BJ (cell line): ENCODE measurements at regions not wholly inside any gene's neighbourhood (a gene's known extent, or its start where the extent isn't known, plus 50 kb on each side); places are given as distances from the start of the nearest gene placed in this dataset.

ENCODE experiments used
- CTCF ChIA-PET: fragments of 350-600 bp; formaldehyde crosslinking; extraction: SDS; loops from one replicate; lab custom pipeline; 2021; ENCODE audit warnings: antibody characterized with exemption, inconsistent platforms; lab: Yijun Ruan, JAX
- POLR2A ChIA-PET: fragments of 300-600 bp; sonication (Branson Sonifier 250); formaldehyde crosslinking; extraction: SDS; loops from one replicate; lab custom pipeline; 2021; ENCODE audit warnings: antibody characterized with exemption; lab: Charles Lee
- DNase-seq: peaks from one replicate; pipeline ENCODE4 v3.0.0-alpha.2; 2011; ENCODE audit warnings: low read depth
- H3K27me3 ChIP-seq: 2 replicates; pipeline ENCODE4 v1.6.0; 2011; ENCODE audit warnings: low read length; ENCODE audit not compliant: control insufficient read depth, insufficient read depth
- H3K36me3 ChIP-seq: 2 replicates; pipeline ENCODE4 v1.5.1; 2011; ENCODE audit warnings: low read length; ENCODE audit not compliant: control insufficient read depth, insufficient read depth
- H3K4me3 ChIP-seq: 2 replicates; pipeline ENCODE4 v1.5.1; 2011; ENCODE audit warnings: low read depth, mild to moderate bottlenecking, control low read depth, low read length
- TF ChIP-seq, protein P1 (sequence below): IDR thresholded peaks from 2 replicates; pipeline ENCODE4 v1.5.1; 2011; ENCODE audit warnings: low read depth, mild to moderate bottlenecking, control low read depth, inconsistent platforms, low read length, moderate library complexity; ENCODE audit not compliant: insufficient read depth

DNA sequence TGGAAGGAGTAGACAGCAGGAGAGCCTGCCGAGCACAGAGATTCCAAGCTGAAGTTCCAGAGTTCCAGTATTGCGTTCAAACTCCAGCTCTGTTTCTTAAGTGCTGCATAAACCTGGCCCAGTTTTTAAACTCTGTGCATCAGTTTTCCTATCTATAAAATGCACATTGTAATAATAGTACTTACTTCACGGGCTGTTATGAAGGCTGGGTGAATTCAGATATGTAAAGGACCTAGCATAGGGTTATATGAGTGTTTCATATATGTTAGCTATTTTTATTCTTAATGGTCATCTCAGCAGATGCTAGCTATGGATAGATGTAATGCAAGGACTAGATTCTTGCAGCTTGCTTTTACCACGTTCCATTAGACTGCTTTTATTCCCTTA, 293.1 kb upstream of the SEMA3C start:
- CTCF ChIA-PET = no interaction called here

DNA sequence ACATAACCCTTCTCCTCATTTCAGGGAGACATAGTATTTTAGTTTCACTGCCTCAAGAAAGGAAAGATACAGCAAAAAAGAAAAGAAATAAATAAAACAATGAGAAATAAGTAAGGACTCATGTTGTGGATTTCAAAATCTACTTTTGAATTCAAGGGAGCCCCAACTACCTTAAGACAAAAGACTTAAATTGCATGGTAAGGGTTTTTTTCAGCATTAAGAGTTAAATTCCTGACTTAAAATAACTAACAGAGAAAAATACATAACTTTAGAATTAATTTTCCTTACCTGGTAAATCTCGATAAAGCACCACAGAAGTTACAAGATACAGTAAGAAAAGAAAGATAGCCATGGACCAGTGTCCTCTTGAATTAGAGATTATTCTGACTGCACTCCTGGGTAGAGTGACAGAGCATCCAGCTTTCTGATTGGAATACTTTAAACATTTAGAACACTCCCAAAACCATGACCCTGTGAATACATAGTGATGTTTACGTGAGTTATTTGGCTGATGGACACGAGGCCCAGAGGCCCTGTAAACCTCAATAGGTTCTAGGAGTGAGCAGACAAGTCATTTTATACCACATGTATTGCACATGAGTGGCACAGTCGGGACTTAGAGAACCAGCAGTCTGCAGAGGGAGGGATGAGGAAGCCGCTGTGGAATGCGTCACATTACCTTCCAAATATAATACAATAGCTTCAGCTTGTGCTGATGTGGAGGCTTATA, 292.5 kb upstream of the SEMA3C start:
- TF ChIP-seq, protein P1, sequence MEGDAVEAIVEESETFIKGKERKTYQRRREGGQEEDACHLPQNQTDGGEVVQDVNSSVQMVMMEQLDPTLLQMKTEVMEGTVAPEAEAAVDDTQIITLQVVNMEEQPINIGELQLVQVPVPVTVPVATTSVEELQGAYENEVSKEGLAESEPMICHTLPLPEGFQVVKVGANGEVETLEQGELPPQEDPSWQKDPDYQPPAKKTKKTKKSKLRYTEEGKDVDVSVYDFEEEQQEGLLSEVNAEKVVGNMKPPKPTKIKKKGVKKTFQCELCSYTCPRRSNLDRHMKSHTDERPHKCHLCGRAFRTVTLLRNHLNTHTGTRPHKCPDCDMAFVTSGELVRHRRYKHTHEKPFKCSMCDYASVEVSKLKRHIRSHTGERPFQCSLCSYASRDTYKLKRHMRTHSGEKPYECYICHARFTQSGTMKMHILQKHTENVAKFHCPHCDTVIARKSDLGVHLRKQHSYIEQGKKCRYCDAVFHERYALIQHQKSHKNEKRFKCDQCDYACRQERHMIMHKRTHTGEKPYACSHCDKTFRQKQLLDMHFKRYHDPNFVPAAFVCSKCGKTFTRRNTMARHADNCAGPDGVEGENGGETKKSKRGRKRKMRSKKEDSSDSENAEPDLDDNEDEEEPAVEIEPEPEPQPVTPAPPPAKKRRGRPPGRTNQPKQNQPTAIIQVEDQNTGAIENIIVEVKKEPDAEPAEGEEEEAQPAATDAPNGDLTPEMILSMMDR = no peak
- ChIA-PET CTCF (no interaction called here), POLR2A (no interaction called here)
- DNase-seq = no peak
- Histone ChIP-seq H3K27me3 (no peaks in the 10 kb centered on the region), H3K36me3 (no peaks in the 10 kb centered on the region), H3K4me3 (no peak overlapping the region)

More for the DNA sequence above, 293.1 kb upstream of the SEMA3C start:
- H3K4me3 ChIP-seq = no peak overlapping the region
- H3K27me3 ChIP-seq = no peaks in the 10 kb centered on the region
- TF ChIP-seq, protein P1 = no peak
- no peak for DNase-seq
- H3K36me3 ChIP-seq = no peaks in the 10 kb centered on the region
- POLR2A ChIA-PET = no interaction called here

DNA sequence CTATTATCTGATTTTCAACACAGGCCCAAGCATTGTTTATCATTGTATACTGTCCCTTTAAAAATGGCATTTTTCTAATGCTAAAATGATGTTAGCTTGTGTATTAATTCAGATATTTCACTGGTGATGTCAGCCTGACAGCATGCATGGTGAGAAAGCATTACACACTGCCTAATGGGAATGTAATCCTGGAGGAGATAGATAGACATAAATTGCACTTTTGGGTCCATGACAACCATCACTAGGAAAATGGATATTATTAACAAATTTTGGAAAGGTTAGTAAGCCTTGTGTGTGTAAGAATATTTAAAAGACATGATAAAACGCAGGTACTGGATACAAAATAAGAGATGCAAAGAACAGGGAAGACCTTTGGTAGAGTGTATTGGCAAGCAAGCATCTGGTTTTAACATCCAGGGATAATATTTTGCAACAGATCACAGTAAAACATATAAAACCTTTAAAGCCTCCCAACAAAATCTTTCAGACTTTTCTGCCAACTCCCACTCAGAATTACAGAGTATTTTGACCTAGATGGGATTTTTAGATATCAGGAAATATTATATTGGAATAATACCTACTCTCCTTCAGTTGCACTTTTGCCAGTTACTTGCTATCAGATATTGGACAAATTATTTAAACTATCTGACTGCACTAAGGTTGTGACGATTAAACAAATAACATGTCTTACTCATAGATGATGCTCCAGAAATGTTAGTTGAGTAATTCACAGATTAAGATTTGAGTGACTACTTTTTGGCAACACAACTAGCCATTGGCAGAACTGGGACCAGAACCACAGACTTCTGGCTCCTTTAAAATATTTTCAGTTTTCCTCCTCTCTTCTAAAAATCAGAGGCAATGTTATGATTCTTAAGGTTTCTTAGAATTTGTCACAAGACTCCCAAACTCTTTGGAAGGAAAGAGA, 291.6 kb upstream of the SEMA3C start:
- Histone ChIP-seq H3K27me3 (no peaks in the 10 kb centered on the region), H3K36me3 (no peaks in the 10 kb centered on the region), H3K4me3 (no peak overlapping the region)
- POLR2A ChIA-PET = no interaction called here
- no peak for DNase-seq
- TF ChIP-seq, protein P1 = no peak
- CTCF ChIA-PET = no interaction called here

DNA sequence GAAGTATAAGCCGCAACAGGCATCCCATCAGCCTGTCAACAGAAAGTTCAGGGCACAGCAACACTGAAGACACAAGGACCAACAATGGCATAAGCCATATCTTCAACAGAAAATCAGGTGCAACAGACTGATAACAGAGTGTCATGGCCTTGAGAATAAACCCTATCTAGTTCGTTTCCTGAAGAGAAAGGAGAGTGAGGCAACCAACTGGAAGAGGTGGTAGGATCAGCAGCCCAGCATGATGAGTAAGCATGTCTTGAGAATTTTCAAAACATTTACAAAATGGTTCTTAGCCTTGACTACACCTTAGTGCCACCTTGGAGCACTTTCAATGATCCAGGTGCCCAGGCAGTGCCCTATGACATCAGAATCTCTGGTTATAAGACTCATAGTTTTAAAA, 290.2 kb upstream of the SEMA3C start:
- ChIA-PET POLR2A (interaction anchor here (0.6 kb wide), 1 partner anchor 10 kb away, joined by 3 read pairs; no protein-coding TSS in a partner anchor), CTCF (no interaction called here)
- H3K36me3 ChIP-seq = no peaks in the 10 kb centered on the region
- no peaks in the 10 kb centered on the region for H3K27me3 ChIP-seq
- TF ChIP-seq, protein P1 = no peak
- no peak overlapping the region for H3K4me3 ChIP-seq
- no peak for DNase-seq

DNA sequence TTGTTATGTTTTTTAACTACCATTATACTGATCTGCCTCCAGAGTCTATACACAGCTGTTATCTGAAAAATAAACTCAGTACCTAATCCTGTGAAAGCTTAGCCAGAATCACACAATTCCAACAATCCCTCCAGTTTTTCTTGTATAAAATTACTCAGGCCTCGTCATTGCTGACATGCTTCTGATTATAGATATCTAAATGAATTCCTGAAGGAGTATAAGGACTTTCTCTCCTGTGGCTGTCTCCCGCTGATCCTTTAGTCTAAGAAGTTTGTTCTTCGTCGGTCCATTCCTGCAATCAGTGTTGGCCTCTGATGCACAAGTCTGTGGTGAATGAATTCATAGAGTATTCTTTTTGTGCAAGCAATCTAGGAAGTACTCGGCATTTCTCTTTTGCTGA, 288.9 kb upstream of the SEMA3C start:
- ChIA-PET CTCF (interaction anchor here (0.9 kb wide), 1 partner anchor 526 kb away, joined by 3 read pairs; no protein-coding TSS in a partner anchor), POLR2A (no interaction called here)
- TF ChIP-seq, protein P1 = no peak

More for the DNA sequence above, 288.9 kb upstream of the SEMA3C start:
- no peaks in the 10 kb centered on the region for H3K36me3 ChIP-seq
- DNase-seq = no peak
- no peak overlapping the region for H3K4me3 ChIP-seq
- no peaks in the 10 kb centered on the region for H3K27me3 ChIP-seq
